Mesenchymal stem cell (in vitro differentiated cells and primary cell): ENCODE measurements at regions not wholly inside any gene's neighbourhood (a gene's known extent, or its start where the extent isn't known, plus 50 kb on each side); places are given as distances from the start of the nearest gene placed in this dataset.

Source experiments
- DNase-seq: peaks from one replicate; pipeline ENCODE4 v3.0.0-alpha.2; 2013
- H2AFZ ChIP-seq: one replicate; pipeline ENCODE4 v1.6.1; 2013; ENCODE audit warnings: low read depth, mild to moderate bottlenecking, control low read depth, inconsistent platforms, low read length, moderate library complexity
- H2AK5ac ChIP-seq: 2 replicates; pipeline ENCODE4 v1.6.1; 2013; ENCODE audit warnings: low read length, moderate library complexity, mild to moderate bottlenecking, inconsistent platforms; ENCODE audit not compliant: severe bottlenecking
- H2BK120ac ChIP-seq: one replicate; pipeline ENCODE4 v1.6.1; 2013; ENCODE audit warnings: low read depth, mild to moderate bottlenecking, inconsistent platforms, low read length, moderate library complexity
- H2BK12ac ChIP-seq, 2 experiments: one replicate each; pipeline ENCODE4 v1.6.1; 2013; ENCODE audit warnings: inconsistent platforms in 2 of 2, low read length in 2 of 2, mild to moderate bottlenecking in 2 of 2, moderate library complexity in 2 of 2, control low read depth in 1 of 2
- H2BK15ac ChIP-seq: one replicate; pipeline ENCODE4 v1.6.1; 2013; ENCODE audit warnings: mild to moderate bottlenecking, low read depth, inconsistent platforms; ENCODE audit not compliant: poor library complexity, severe bottlenecking
- H2BK5ac ChIP-seq: 2 replicates; pipeline ENCODE4 v1.6.1; 2013; ENCODE audit warnings: low read depth, mild to moderate bottlenecking, low read length, control low read depth, inconsistent platforms; ENCODE audit not compliant: poor library complexity, severe bottlenecking
- H3K14ac ChIP-seq, 2 experiments: one replicate each; pipeline ENCODE4 v1.6.1; 2013; ENCODE audit warnings: inconsistent platforms in 2 of 2, low read length in 2 of 2, control low read depth in 1 of 2, mild to moderate bottlenecking in 1 of 2, moderate library complexity in 1 of 2
- H3K18ac ChIP-seq, 2 experiments: one replicate each; pipeline ENCODE4 v1.6.1; 2013; ENCODE audit warnings: inconsistent platforms in 2 of 2, low read length in 2 of 2, control low read depth in 1 of 2, low read depth in 1 of 2, mild to moderate bottlenecking in 1 of 2
- H3K23ac ChIP-seq, 2 experiments: one replicate each; pipeline ENCODE4 v1.6.1; 2013; ENCODE audit warnings: inconsistent platforms in 2 of 2, low read length in 2 of 2, mild to moderate bottlenecking in 2 of 2, moderate library complexity in 2 of 2, control low read depth in 1 of 2
- H3K27ac ChIP-seq: 2 replicates; pipeline ENCODE4 v1.5.1; 2013; ENCODE audit warnings: mild to moderate bottlenecking, moderate library complexity, low read length, control low read depth, inconsistent platforms; ENCODE audit not compliant: poor library complexity, severe bottlenecking
- H3K27me3 ChIP-seq, 2 experiments: 2 replicates each; pipeline versions ENCODE4 v1.6.1 to v1.7.0; 2013; ENCODE audit warnings: low read length in 2 of 2, mild to moderate bottlenecking in 2 of 2, moderate library complexity in 2 of 2, control low read depth in 1 of 2, inconsistent platforms in 1 of 2; ENCODE audit not compliant: control insufficient read depth in 1 of 2, insufficient read depth in 1 of 2
- H3K36me3 ChIP-seq, 2 experiments: 2 replicates each; pipeline versions ENCODE4 v1.6.1 to v1.7.0; 2013; ENCODE audit warnings: low read length in 2 of 2, control low read depth in 1 of 2, inconsistent platforms in 1 of 2, low read depth in 1 of 2, mild to moderate bottlenecking in 1 of 2; ENCODE audit not compliant: insufficient read depth in 2 of 2, control insufficient read depth in 1 of 2
- H3K4ac ChIP-seq, 2 experiments: one replicate each; pipeline ENCODE4 v1.6.1; 2013; ENCODE audit warnings: inconsistent platforms in 2 of 2, low read length in 2 of 2, mild to moderate bottlenecking in 2 of 2, moderate library complexity in 2 of 2, control low read depth in 1 of 2, low read depth in 1 of 2
- H3K4me1 ChIP-seq: 2 replicates; pipeline ENCODE4 v1.6.1; 2013; ENCODE audit warnings: low read depth, low read length, control low read depth; ENCODE audit not compliant: control insufficient read depth, insufficient read depth
- H3K4me2 ChIP-seq: 2 replicates; pipeline ENCODE4 v1.6.1; 2013; ENCODE audit warnings: low read length, mild to moderate bottlenecking, inconsistent platforms; ENCODE audit not compliant: poor library complexity, severe bottlenecking
- H3K4me3 ChIP-seq, 2 experiments: 2 replicates each; pipeline versions ENCODE4 v1.5.1 to v1.7.0; 2013; ENCODE audit warnings: low read length in 2 of 2, mild to moderate bottlenecking in 2 of 2, control low read depth in 1 of 2, low read depth in 1 of 2; ENCODE audit not compliant: insufficient read depth in 1 of 2
- H3K79me1 ChIP-seq: replicated peaks from 2 replicates; pipeline ENCODE4 v1.6.1; 2013; ENCODE audit warnings: mild to moderate bottlenecking, control low read depth, low read length, inconsistent platforms; ENCODE audit not compliant: poor library complexity, severe bottlenecking
- H3K9ac ChIP-seq: 2 replicates; pipeline ENCODE4 v1.7.0; 2013; ENCODE audit warnings: mild to moderate bottlenecking, low read length, moderate library complexity
- H3K9me3 ChIP-seq: 2 replicates; pipeline ENCODE4 v1.7.0; 2013; ENCODE audit warnings: mild to moderate bottlenecking, low read length; ENCODE audit not compliant: control insufficient read depth
- H4K8ac ChIP-seq: one replicate; pipeline ENCODE4 v1.6.1; 2013; ENCODE audit warnings: inconsistent platforms, mild to moderate bottlenecking, low read length, moderate library complexity
- H4K91ac ChIP-seq: one replicate; pipeline ENCODE4 v1.6.1; 2013; ENCODE audit warnings: mild to moderate bottlenecking, low read length, inconsistent platforms
- WGBS: methylation state at CpG from one replicate; pipeline ENCODE4 v1.1.7; 2013; ENCODE audit warnings: mixed read lengths; 5-methylcytosine and 5-hydroxymethylcytosine counted together

- H3K9ac ChIP-seq: no peak overlapping the region
- H3K4me2 ChIP-seq: no peak overlapping the region
- no peak overlapping the region for H3K4ac ChIP-seq
- no peak overlapping the region for H3K4me3 ChIP-seq
- H3K27ac ChIP-seq: no peak overlapping the region
- no peak for DNase-seq
- H2BK15ac ChIP-seq: no peak overlapping the region
- no peak overlapping the region for H3K14ac ChIP-seq
- no peak overlapping the region for H2BK5ac ChIP-seq
- no peaks in the 10 kb centered on the region for H3K79me1 ChIP-seq
- H2BK120ac ChIP-seq: no peak overlapping the region
- no peak overlapping the region for H3K23ac ChIP-seq
- no peaks in the 10 kb centered on the region for H3K27me3 ChIP-seq
- no peak overlapping the region for H4K91ac ChIP-seq
- H4K8ac ChIP-seq: no peak overlapping the region
- H2AK5ac ChIP-seq: no peak overlapping the region
- H3K9me3 ChIP-seq: peaks cover 9% of the 10 kb centered on the region
- H3K18ac ChIP-seq: no peak overlapping the region
- H3K36me3 ChIP-seq: no peaks in the 10 kb centered on the region
- H2BK12ac ChIP-seq: no peak overlapping the region
- WGBS: 67% methylated on average over 3 of the region's 3 CpGs
- H3K4me1 ChIP-seq: no peaks in the 10 kb centered on the region
- no peak overlapping the region for H2AFZ ChIP-seq
Observed at GRCh38 chr3:5840056-5840455, 652.5 kb downstream of the EDEM1 start.

GRCh38 chr3:5841599-5841998 lies 654.1 kb downstream of the EDEM1 start:
- Histone ChIP-seq H3K9me3 (peaks cover 9% of the 10 kb centered on the region), H4K91ac (no peak overlapping the region), H3K79me1 (no peaks in the 10 kb centered on the region), H3K14ac (no peak overlapping the region), H3K27ac (no peak overlapping the region), H3K4ac (no peak overlapping the region), H3K18ac (no peak overlapping the region), H2AK5ac (no peak overlapping the region), H2AFZ (no peak overlapping the region), H3K4me1 (no peaks in the 10 kb centered on the region), H2BK120ac (no peak overlapping the region), H3K23ac (no peak overlapping the region), H4K8ac (no peak overlapping the region), H3K4me3 (no peak overlapping the region), H2BK12ac (no peak overlapping the region), H2BK15ac (no peak overlapping the region), H3K4me2 (no peak overlapping the region), H3K27me3 (no peaks in the 10 kb centered on the region), H3K9ac (no peak overlapping the region), H2BK5ac (no peak overlapping the region), H3K36me3 (no peaks in the 10 kb centered on the region)
- DNase-seq: no peak
- 73% methylated on average over 1 of the region's 2 CpGs for WGBS

- no peak for DNase-seq
- Histone ChIP-seq H3K23ac (no peak overlapping the region), H4K8ac (no peak overlapping the region), H3K9ac (no peak overlapping the region), H3K14ac (no peak overlapping the region), H3K4me2 (no peak overlapping the region), H2AK5ac (no peak overlapping the region), H2AFZ (no peak overlapping the region), H3K36me3 (no peaks in the 10 kb centered on the region), H3K9me3 (no peaks in the 10 kb centered on the region), H2BK15ac (no peak overlapping the region), H2BK12ac (no peak overlapping the region), H3K27me3 (no peaks in the 10 kb centered on the region), H2BK5ac (no peak overlapping the region), H3K4ac (no peak overlapping the region), H3K4me3 (no peak overlapping the region), H3K18ac (no peak overlapping the region), H3K79me1 (no peaks in the 10 kb centered on the region), H2BK120ac (no peak overlapping the region), H4K91ac (no peak overlapping the region), H3K4me1 (no peaks in the 10 kb centered on the region), H3K27ac (no peak overlapping the region)
- WGBS: 100% methylated on average over 1 of the region's 1 CpG
Observed at GRCh38 chr3:5846261-5846660, 658.8 kb downstream of the EDEM1 start.

- Histone ChIP-seq H2AK5ac (no peak overlapping the region), H3K27me3 (no peaks in the 10 kb centered on the region), H2BK120ac (no peak overlapping the region), H3K14ac (no peak overlapping the region), H3K79me1 (no peaks in the 10 kb centered on the region), H3K9ac (no peak overlapping the region), H3K4ac (no peak overlapping the region), H3K4me3 (no peak overlapping the region), H3K4me1 (no peaks in the 10 kb centered on the region), H2AFZ (no peak overlapping the region), H4K91ac (no peak overlapping the region), H3K27ac (no peak overlapping the region), H2BK15ac (no peak overlapping the region), H3K9me3 (peaks cover 9% of the 10 kb centered on the region), H3K18ac (no peak overlapping the region), H3K23ac (no peak overlapping the region), H2BK5ac (no peak overlapping the region), H4K8ac (no peak overlapping the region), H3K4me2 (no peak overlapping the region), H2BK12ac (no peak overlapping the region), H3K36me3 (no peaks in the 10 kb centered on the region)
- WGBS: 76% methylated on average over 3 of the region's 3 CpGs
- DNase-seq: no peak
Observed at GRCh38 chr3:5861151-5861550, 673.6 kb downstream of the EDEM1 start.
